Chondrocyte (in vitro differentiated cells): ENCODE measurements at regions not wholly inside any gene's neighbourhood (a gene's known extent, or its start where the extent isn't known, plus 50 kb on each side); places are given as distances from the start of the nearest gene placed in this dataset.
"Not testable (repeated sequence)": the region's sequence is repeated elsewhere in the genome, so short reads cannot be mapped to it uniquely, and the experiment has no call there.

Source experiments
- DNase-seq: peaks from one replicate; pipeline ENCODE4 v3.0.0; 2021; ENCODE audit warnings: mixed read lengths, low spot score
- H3K27ac Mint-ChIP-seq: one replicate; pipeline ENCODE4 v1.8.0; 2021; ENCODE audit warnings: mild to moderate bottlenecking, moderate library complexity, mixed read lengths; ENCODE audit not compliant: unreplicated experiment
- H3K27me3 Mint-ChIP-seq: 2 replicates; pipeline ENCODE4 v1.8.0; 2021; ENCODE audit warnings: low read depth, mixed read lengths
- H3K36me3 Mint-ChIP-seq: 2 replicates; pipeline ENCODE4 v1.8.0; 2021; ENCODE audit warnings: low read depth, mixed read lengths
- H3K4me1 Mint-ChIP-seq: 2 replicates; pipeline ENCODE4 v1.8.0; 2021; ENCODE audit warnings: low read depth, mild to moderate bottlenecking, mixed read lengths
- H3K4me3 Mint-ChIP-seq: one replicate; pipeline ENCODE4 v1.8.0; 2021; ENCODE audit warnings: mild to moderate bottlenecking, moderate library complexity, mixed read lengths; ENCODE audit not compliant: unreplicated experiment
- H3K9me3 Mint-ChIP-seq: 2 replicates; pipeline ENCODE4 v1.8.0; 2021; ENCODE audit warnings: low read depth, mixed read lengths
- TF ChIP-seq, protein P1 (sequence below): fragments of 200-600 bp; sonication (generic); IDR thresholded peaks from 2 replicates; pipeline ENCODE4 v1.5.0; 2021; ENCODE audit warnings: antibody characterized with exemption, mild to moderate bottlenecking, moderate library complexity

DNA sequence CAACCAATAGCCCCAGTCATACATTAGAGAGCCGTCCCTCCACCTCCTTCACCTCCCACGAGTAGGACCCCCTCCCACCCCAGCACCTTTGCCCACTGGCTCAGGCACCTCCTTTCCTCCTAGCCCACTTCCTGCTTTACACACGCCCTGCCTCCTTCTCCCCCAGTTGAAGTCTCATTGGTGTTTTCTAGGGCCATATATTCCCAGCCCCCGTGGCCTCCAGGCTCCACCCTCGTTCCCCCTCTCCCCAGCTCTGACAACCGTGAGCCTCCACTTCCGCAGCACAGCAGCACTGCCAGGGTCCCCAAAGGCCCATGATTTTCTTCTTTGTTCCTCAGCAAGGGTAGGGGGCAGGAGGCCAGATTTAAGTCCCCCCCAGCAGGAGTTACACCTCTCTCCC is 340.3 kb upstream of the TNRC6C start:
- no peak overlapping the region for H3K27ac Mint-ChIP-seq
- TF ChIP-seq, protein P1, sequence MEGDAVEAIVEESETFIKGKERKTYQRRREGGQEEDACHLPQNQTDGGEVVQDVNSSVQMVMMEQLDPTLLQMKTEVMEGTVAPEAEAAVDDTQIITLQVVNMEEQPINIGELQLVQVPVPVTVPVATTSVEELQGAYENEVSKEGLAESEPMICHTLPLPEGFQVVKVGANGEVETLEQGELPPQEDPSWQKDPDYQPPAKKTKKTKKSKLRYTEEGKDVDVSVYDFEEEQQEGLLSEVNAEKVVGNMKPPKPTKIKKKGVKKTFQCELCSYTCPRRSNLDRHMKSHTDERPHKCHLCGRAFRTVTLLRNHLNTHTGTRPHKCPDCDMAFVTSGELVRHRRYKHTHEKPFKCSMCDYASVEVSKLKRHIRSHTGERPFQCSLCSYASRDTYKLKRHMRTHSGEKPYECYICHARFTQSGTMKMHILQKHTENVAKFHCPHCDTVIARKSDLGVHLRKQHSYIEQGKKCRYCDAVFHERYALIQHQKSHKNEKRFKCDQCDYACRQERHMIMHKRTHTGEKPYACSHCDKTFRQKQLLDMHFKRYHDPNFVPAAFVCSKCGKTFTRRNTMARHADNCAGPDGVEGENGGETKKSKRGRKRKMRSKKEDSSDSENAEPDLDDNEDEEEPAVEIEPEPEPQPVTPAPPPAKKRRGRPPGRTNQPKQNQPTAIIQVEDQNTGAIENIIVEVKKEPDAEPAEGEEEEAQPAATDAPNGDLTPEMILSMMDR, result no peak
- peaks cover 5% of the 10 kb centered on the region for H3K27me3 Mint-ChIP-seq

DNA sequence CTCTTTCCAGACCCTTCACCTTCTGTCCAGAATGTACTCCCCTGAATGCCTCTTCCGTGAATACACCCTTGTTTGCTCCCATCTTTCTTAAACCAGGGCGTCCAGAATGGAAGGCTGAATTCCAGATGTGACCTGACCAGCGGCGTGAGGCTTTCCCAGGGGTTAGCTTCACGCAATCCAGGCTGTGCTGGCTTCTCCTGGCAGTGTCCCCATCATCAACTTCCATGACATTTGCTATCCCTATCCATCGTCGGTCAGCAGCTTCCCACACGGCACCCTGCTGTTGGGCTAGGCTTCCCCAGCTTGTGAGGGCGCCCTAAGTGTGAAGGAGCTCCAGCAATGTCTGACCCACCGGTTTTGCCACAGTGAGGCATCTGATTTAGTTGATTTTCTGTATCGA is 339.8 kb upstream of the TNRC6C start:
- Mint-ChIP-seq H3K4me1 (peaks cover 63% of the 10 kb centered on the region), H3K27ac (no peak overlapping the region), H3K9me3 (peaks cover 3% of the 10 kb centered on the region), H3K36me3 (peaks cover under 1% of the 10 kb centered on the region), H3K27me3 (peaks cover under 1% of the 10 kb centered on the region), H3K4me3 (no peak overlapping the region)
- TF ChIP-seq, protein P1, result no peak
- peak; percentile 40 for DNase-seq

More for the DNA sequence above, 340.3 kb upstream of the TNRC6C start:
- Mint-ChIP-seq H3K36me3 (peaks cover 2% of the 10 kb centered on the region), H3K9me3 (peaks cover 3% of the 10 kb centered on the region), H3K4me3 (no peak overlapping the region), H3K4me1 (peaks cover 65% of the 10 kb centered on the region)
- peak; percentile 44 for DNase-seq

DNA sequence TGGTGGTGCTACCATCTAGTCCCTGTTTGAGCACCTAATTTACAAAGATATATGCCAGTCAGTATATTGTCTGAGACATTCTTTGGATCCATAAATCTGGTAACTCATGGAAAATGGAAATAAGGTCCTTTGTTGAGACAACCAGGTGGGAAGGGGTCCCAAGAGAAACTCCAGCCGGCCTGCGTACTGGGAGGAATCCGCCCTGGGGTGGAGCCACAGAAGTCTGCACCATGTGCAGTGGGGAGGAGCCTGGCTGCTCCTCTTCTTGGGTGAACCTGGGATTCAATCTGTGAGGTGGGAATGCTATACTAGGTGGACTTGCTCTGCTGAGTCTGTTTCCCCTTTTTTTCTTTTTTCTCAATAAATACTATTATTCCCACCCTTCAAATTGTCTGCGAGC is 339.2 kb upstream of the TNRC6C start:
- H3K4me1 Mint-ChIP-seq, result peaks cover 62% of the 10 kb centered on the region
- H3K27ac Mint-ChIP-seq, result peak overlapping the region; percentile 85
- peak; percentile 69 for DNase-seq
- peaks cover 3% of the 10 kb centered on the region for H3K9me3 Mint-ChIP-seq
- no peaks in the 10 kb centered on the region for H3K36me3 Mint-ChIP-seq
- no peaks in the 10 kb centered on the region for H3K27me3 Mint-ChIP-seq
- TF ChIP-seq, protein P1, result no peak
- H3K4me3 Mint-ChIP-seq, result no peak overlapping the region

DNA sequence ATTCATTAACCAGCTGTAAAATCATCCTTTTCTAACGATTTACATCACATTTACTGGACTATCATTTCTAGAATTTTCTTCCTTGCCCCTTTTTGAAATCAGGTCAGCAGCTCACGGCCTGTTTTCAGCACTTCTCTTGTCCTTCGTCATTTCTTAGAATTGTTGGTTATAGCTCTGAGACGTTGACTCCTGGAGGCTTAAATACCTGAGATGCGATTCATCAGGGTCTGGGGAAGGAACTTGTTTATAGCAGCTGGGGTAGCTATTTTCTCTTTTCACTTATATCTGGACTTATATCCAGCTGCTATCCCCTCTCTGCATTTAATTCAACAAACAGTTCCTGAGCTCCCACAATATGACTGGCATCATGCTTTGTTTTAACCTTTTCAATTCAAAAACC is 338.7 kb upstream of the TNRC6C start:
- Mint-ChIP-seq H3K4me3 (no peak overlapping the region), H3K9me3 (peaks cover 3% of the 10 kb centered on the region)

DNA sequence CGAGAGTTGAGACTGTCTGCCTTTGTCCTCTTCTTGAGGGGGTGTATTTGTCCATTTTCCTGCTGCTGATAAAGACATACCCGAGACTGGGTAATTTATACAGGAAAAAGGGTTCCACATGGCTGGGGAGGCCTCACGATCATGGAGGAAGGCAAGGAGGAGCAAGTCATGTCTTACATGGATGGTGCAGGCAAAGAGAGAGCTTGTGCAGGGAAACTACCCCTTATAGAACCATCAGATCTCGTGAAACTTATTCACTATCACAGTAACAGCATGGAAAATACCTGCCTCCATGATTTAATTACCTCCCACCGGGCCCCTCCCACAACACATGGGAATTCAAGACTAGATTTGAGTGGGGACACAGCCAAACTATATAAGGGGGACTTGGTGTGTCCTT is 338.2 kb upstream of the TNRC6C start:
- Mint-ChIP-seq H3K27me3 (no peaks in the 10 kb centered on the region), H3K36me3 (no peaks in the 10 kb centered on the region), H3K27ac (peak overlapping the region; percentile 85), H3K4me3 (no peak overlapping the region), H3K4me1 (peaks cover 57% of the 10 kb centered on the region), H3K9me3 (peaks cover 4% of the 10 kb centered on the region)
- TF ChIP-seq, protein P1, result no peak
- DNase-seq, result no peak

More for the DNA sequence above, 338.7 kb upstream of the TNRC6C start:
- DNase-seq, result no peak
- no peaks in the 10 kb centered on the region for H3K27me3 Mint-ChIP-seq
- TF ChIP-seq, protein P1, result no peak
- H3K27ac Mint-ChIP-seq, result peak overlapping the region; percentile 85
- peaks cover 60% of the 10 kb centered on the region for H3K4me1 Mint-ChIP-seq
- no peaks in the 10 kb centered on the region for H3K36me3 Mint-ChIP-seq

DNA sequence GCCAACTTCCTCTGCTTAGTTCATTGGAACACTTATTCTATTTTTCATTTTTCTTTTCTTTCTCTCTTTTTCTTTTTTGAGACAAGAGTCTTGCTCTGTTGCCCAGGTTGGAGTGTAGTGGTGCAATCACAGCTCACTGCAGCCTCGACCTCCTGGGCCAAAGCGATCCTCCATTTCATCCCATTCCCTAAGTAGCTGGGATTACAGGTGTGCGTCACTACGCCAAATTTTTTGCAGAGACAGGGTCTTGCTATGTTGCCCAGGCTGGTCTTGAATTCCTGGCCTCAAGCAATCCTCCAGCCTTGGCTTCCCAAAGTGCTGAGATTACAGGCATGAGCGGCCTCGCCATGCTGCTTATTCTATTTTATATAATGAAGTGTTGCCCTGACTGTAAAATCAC is 336.4 kb upstream of the TNRC6C start:
- not testable (repeated sequence) for H3K4me3 Mint-ChIP-seq, H3K36me3 Mint-ChIP-seq, H3K27me3 Mint-ChIP-seq
- Mint-ChIP-seq H3K9me3 (peaks cover 14% of the 10 kb centered on the region), H3K27ac (peak overlapping the region; percentile 8), H3K4me1 (peaks cover 42% of the 10 kb centered on the region)
- peak; percentile 8 for DNase-seq
